Endothelial cell of umbilical vein (primary cell): ENCODE measurements at regions not wholly inside any gene's neighbourhood (a gene's known extent, or its start where the extent isn't known, plus 50 kb on each side); places are given as distances from the start of the nearest gene placed in this dataset.

Experiments used
- BruUV-seq: library from RNA; stranded (reverse); fragments of 400-500 nt; replicated peaks from 2 replicates; lab custom pipeline; 2021; lab: Mats Ljungman, UMichigan
- CTCF ChIA-PET: fragments of 300-600, 350-600 bp; sonication (Branson Sonifier 250); formaldehyde crosslinking; loops from one replicate; lab custom pipeline; 2021; ENCODE audit warnings: antibody characterized with exemption, inconsistent platforms; lab: Charles Lee
- POLR2A ChIA-PET: fragments of 300-600, 350-600 bp; sonication (Branson Sonifier 250); formaldehyde crosslinking; loops from one replicate; lab custom pipeline; 2021; ENCODE audit warnings: antibody characterized with exemption, inconsistent platforms; lab: Charles Lee
- DNase-seq: peaks from one replicate; pipeline ENCODE4 v3.0.0-alpha.2; 2011; ENCODE audit warnings: low read depth, low spot score
- FAIRE-seq: peaks from 2 replicates; lab custom pipeline; 2011; peaks lifted over from hg19 to GRCh38; lab: Jason Lieb, UNC
- H2AFZ ChIP-seq: 2 replicates; pipeline ENCODE4 v1.6.0; 2012; ENCODE audit warnings: low read depth, low read length, control low read depth, inconsistent platforms
- H3K27ac ChIP-seq: 2 replicates; pipeline ENCODE4 v1.5.1; 2011; ENCODE audit warnings: low read depth, mild to moderate bottlenecking, control low read depth, low read length, moderate library complexity; ENCODE audit not compliant: insufficient read depth
- H3K27me3 ChIP-seq, 2 experiments: 2 replicates each; pipeline versions ENCODE4 v1.6.0 to v1.6.1; 2011; ENCODE audit warnings: low read length in 2 of 2, mixed read lengths in 1 of 2; ENCODE audit not compliant: control insufficient read depth in 2 of 2, insufficient read depth in 2 of 2
- H3K36me3 ChIP-seq, 2 experiments: 2 replicates in 1 of 2; 3 replicates in 1 of 2; pipeline ENCODE4 v1.5.1; 2011; ENCODE audit warnings: low read length in 2 of 2, mild to moderate bottlenecking in 1 of 2, moderate library complexity in 1 of 2; ENCODE audit not compliant: control insufficient read depth in 2 of 2, insufficient read depth in 2 of 2; ENCODE audit errors: extremely low read depth in 1 of 2
- H3K4me1 ChIP-seq: 3 replicates; pipeline ENCODE4 v1.5.1; 2011; ENCODE audit warnings: mild to moderate bottlenecking, low read length; ENCODE audit not compliant: control insufficient read depth, insufficient read depth; ENCODE audit errors: extremely low read depth
- H3K4me2 ChIP-seq: 2 replicates; pipeline ENCODE4 v1.6.1; 2011; ENCODE audit warnings: low read length, control low read depth, mixed read lengths; ENCODE audit not compliant: insufficient read depth
- H3K4me3 ChIP-seq, 3 experiments: fragments of 200-600 bp in 1 of 3; sonication (generic), shearing (Covaris generic) in 1 of 3; replicated peaks in 1 of 3; 2 replicates each; pipeline ENCODE4 v1.5.1; 2011 to 2016; ENCODE audit warnings: control low read depth in 3 of 3, low read length in 3 of 3, mild to moderate bottlenecking in 2 of 3, inconsistent platforms in 1 of 3, low read depth in 1 of 3, moderate library complexity in 1 of 3; ENCODE audit not compliant: insufficient read depth in 1 of 3
- H3K79me2 ChIP-seq: 2 replicates; pipeline ENCODE4 v1.6.0; 2012; ENCODE audit warnings: low read length, inconsistent platforms; ENCODE audit not compliant: control insufficient read depth, insufficient read depth
- H3K9ac ChIP-seq: replicated peaks from 2 replicates; pipeline ENCODE3; 2011; ENCODE audit warnings: low read length, control low read depth; ENCODE audit not compliant: insufficient read depth; ENCODE audit errors: extremely low read depth
- H3K9me1 ChIP-seq: replicated peaks from 3 replicates; pipeline ENCODE4 v1.6.0; 2011; ENCODE audit warnings: mild to moderate bottlenecking, low read length; ENCODE audit not compliant: control insufficient read depth, insufficient read depth; ENCODE audit errors: extremely low read depth
- H3K9me3 ChIP-seq: replicated peaks from 2 replicates; pipeline ENCODE4 v1.5.1; 2012; ENCODE audit warnings: low read length, inconsistent platforms; ENCODE audit not compliant: control insufficient read depth, insufficient read depth
- H4K20me1 ChIP-seq: replicated peaks from 2 replicates; pipeline ENCODE3; 2011; ENCODE audit warnings: mild to moderate bottlenecking, low read length; ENCODE audit not compliant: control insufficient read depth, insufficient read depth; ENCODE audit errors: extremely low read depth
- EZH2 ChIP-seq: IDR thresholded peaks from 2 replicates; pipeline ENCODE4 v1.6.1; 2012; ENCODE audit warnings: borderline replicate concordance, low read depth, mild to moderate bottlenecking, moderate library complexity, low read length, inconsistent platforms; ENCODE audit not compliant: severe bottlenecking
- FOS ChIP-seq: IDR thresholded peaks from 2 replicates; pipeline ENCODE4 v1.6.1; 2011; ENCODE audit warnings: mild to moderate bottlenecking, low read length, moderate library complexity, borderline replicate concordance; ENCODE audit not compliant: insufficient read depth
- GATA2 ChIP-seq: IDR thresholded peaks from 2 replicates; pipeline ENCODE4 v1.7.0; 2011; ENCODE audit warnings: low read depth, mild to moderate bottlenecking, moderate library complexity, mixed read lengths, low read length; ENCODE audit not compliant: insufficient read length, insufficient read depth
- POLR2AphosphoS5 ChIP-seq: IDR thresholded peaks from 2 replicates; pipeline ENCODE4 v1.6.1; 2012; ENCODE audit warnings: low read depth, mild to moderate bottlenecking, control low read depth, low read length, moderate library complexity; ENCODE audit not compliant: insufficient read depth
- dilution Hi-C: fragments of 300-500 bp; cut with MboI; formaldehyde crosslinking; loops from one replicate; pipeline ENCODE4 v1.15.0; 2019; ENCODE audit warnings: low sequenced_read_pairs; ENCODE audit not compliant: extremely low pct_ligation_motif_present
- intact Hi-C: fragments of 100-400 bp; cut with micrococcal nuclease; formaldehyde crosslinking; loops from one replicate; pipeline ENCODE4 v1.10.0; 2022
- TF ChIP-seq, protein P1 (sequence below): IDR thresholded peaks from 2 replicates; pipeline ENCODE4 v1.6.1; 2011; ENCODE audit not compliant: insufficient read depth, insufficient read length
- TF ChIP-seq, protein P2 (sequence below), 2 donors: IDR thresholded peaks; 1 replicate in 1 of 2; 2 replicates in 1 of 2; pipeline ENCODE4 v1.5.1; 2011; ENCODE audit warnings: low read length in 2 of 2, mild to moderate bottlenecking in 2 of 2, moderate library complexity in 2 of 2, control low read depth in 1 of 2, inconsistent platforms in 1 of 2, low read depth in 1 of 2; ENCODE audit not compliant: insufficient read depth in 1 of 2; ENCODE audit errors: extremely low read depth in 1 of 2

DNA sequence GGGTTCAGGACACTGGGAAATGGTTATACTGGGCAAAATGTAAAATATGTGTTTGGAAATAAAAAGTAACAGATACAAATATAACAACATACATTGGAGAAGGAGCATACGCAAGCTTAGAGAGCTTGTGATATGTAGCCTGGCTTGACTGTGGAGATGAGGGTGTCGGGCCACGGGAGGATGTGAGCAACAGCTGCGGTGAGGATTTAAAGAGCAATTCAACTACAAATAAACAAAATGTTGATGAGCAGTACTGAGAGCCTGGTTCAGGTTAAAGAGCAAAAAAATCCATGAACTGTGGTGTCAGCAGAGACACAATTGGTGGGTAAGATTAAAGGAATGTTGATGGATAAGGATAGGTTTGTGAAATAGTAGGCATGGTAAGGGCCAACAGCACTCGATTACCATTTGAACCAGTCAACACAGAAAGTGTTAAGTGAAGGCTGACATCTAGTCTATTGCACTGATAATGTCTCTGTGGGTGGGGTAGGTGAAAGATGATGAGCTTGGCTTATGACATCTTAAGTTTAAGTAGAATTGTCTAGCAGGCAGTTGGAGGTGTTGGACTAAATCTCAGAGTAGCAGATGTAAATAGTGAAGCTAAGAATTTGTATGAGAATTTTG, 723.2 kb downstream of the EPM2A start:
- ChIA-PET CTCF (no interaction called here), POLR2A (no interaction called here)
- H3K27ac ChIP-seq: no peak overlapping the region
- no peaks in the 10 kb centered on the region for H3K27me3 ChIP-seq
- H3K9me1 ChIP-seq: no peaks in the 10 kb centered on the region
- no peak overlapping the region for H3K4me3 ChIP-seq
- no peaks in the 10 kb centered on the region for H3K36me3 ChIP-seq
- peaks cover 11% of the 10 kb centered on the region for H3K4me1 ChIP-seq
- no peak for TF ChIP-seq FOS
- no peak for TF ChIP-seq POLR2AphosphoS5
- TF ChIP-seq, protein P1, sequence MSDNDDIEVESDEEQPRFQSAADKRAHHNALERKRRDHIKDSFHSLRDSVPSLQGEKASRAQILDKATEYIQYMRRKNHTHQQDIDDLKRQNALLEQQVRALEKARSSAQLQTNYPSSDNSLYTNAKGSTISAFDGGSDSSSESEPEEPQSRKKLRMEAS: no peak
- TF ChIP-seq GATA2: no peak
- TF ChIP-seq EZH2: no peak
- TF ChIP-seq, protein P2, sequence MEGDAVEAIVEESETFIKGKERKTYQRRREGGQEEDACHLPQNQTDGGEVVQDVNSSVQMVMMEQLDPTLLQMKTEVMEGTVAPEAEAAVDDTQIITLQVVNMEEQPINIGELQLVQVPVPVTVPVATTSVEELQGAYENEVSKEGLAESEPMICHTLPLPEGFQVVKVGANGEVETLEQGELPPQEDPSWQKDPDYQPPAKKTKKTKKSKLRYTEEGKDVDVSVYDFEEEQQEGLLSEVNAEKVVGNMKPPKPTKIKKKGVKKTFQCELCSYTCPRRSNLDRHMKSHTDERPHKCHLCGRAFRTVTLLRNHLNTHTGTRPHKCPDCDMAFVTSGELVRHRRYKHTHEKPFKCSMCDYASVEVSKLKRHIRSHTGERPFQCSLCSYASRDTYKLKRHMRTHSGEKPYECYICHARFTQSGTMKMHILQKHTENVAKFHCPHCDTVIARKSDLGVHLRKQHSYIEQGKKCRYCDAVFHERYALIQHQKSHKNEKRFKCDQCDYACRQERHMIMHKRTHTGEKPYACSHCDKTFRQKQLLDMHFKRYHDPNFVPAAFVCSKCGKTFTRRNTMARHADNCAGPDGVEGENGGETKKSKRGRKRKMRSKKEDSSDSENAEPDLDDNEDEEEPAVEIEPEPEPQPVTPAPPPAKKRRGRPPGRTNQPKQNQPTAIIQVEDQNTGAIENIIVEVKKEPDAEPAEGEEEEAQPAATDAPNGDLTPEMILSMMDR (IDR thresholded peaks at IDR 0.05; ENCODE audit: extremely low read depth in 1 of 2, insufficient read depth in 1 of 2, low read depth in 1 of 2, low read length in 2 of 2): no peak
- H3K79me2 ChIP-seq: no peaks in the 10 kb centered on the region
- H2AFZ ChIP-seq: no peak overlapping the region
- no peaks in the 10 kb centered on the region for H3K9me3 ChIP-seq
- dilution Hi-C loops: no loop called here
- intact Hi-C loops: no loop called here
- BruUV-seq: no TSS peak
- no peak for DNase-seq
- H3K9ac ChIP-seq: no peak overlapping the region
- FAIRE-seq: no peak
- H4K20me1 ChIP-seq: no peaks in the 10 kb centered on the region
- H3K4me2 ChIP-seq: no peak overlapping the region
